Lung (tissue), 11 donors: ENCODE measurements at regions not wholly inside any gene's neighbourhood (a gene's known extent, or its start where the extent isn't known, plus 50 kb on each side); places are given as distances from the start of the nearest gene placed in this dataset.
A peak's percentile ranks its signal among the peaks of the same experiment; 100 is the strongest.

ENCODE experiments used
- ATAC-seq: fragments of 200-7000 bp; cut with Tn5 transposase; one replicate; pipeline ENCODE4 v1.9.1; 2020; ENCODE audit warnings: moderate number of reproducible peaks; ENCODE audit not compliant: insufficient read depth, low FRiP score
- DNase-seq, 3 donors: peaks; one replicate each; pipeline ENCODE4 v3.0.0-alpha.2; 2013 to 2017
- H3K27ac ChIP-seq, 2 donors: one replicate each; pipeline ENCODE4 v1.5.1; 2013; ENCODE audit warnings: mild to moderate bottlenecking in 2 of 2, moderate library complexity in 2 of 2, control low read depth in 1 of 2, inconsistent platforms in 1 of 2, low read depth in 1 of 2, low read length in 1 of 2
- H3K27me3 ChIP-seq, 3 donors: one replicate each; pipeline ENCODE4 v1.5.1; 2013; ENCODE audit warnings: low read length in 2 of 3; ENCODE audit not compliant: control insufficient read depth in 3 of 3, insufficient read depth in 3 of 3
- H3K36me3 ChIP-seq, 4 donors: one replicate each; pipeline ENCODE4 v1.5.1; 2013; ENCODE audit warnings: low read length in 4 of 4, mild to moderate bottlenecking in 1 of 4, moderate library complexity in 1 of 4; ENCODE audit not compliant: control insufficient read depth in 4 of 4, insufficient read depth in 4 of 4
- H3K4me1 ChIP-seq, 5 donors: one replicate each; pipeline ENCODE4 v1.5.1; 2013; ENCODE audit warnings: low read length in 5 of 5, mild to moderate bottlenecking in 2 of 5, moderate library complexity in 1 of 5; ENCODE audit not compliant: control insufficient read depth in 5 of 5, insufficient read depth in 5 of 5
- H3K4me3 ChIP-seq: one replicate; pipeline ENCODE4 v1.5.1; 2013; ENCODE audit warnings: mild to moderate bottlenecking, control low read depth, moderate library complexity
- H3K9ac ChIP-seq, 2 donors: one replicate each; pipeline ENCODE4 v1.5.1; 2013; ENCODE audit warnings: low read length in 2 of 2, control low read depth in 1 of 2; ENCODE audit not compliant: insufficient read depth in 1 of 2
- H3K9me3 ChIP-seq, 4 donors: one replicate each; pipeline ENCODE4 v1.5.1; 2013; ENCODE audit warnings: low read length in 3 of 4, mild to moderate bottlenecking in 1 of 4, moderate library complexity in 1 of 4; ENCODE audit not compliant: control insufficient read depth in 4 of 4, insufficient read depth in 3 of 4
- WGBS, 2 donors: extraction: QIAGEN DNeasy Blood & Tissue Kit; methylation state at CpG; one replicate each; pipeline ENCODE4 v1.1.7; 2013; 5-methylcytosine and 5-hydroxymethylcytosine counted together
- TF ChIP-seq, protein P1 (sequence below): IDR thresholded peaks from 2 replicates; pipeline ENCODE4 v1.5.1; 2012; ENCODE audit warnings: mild to moderate bottlenecking; ENCODE audit errors: control extremely low read depth, extremely low read depth
- donor health status: control.
- donor health status: control.
- donor health status: Bipolar disorder and iron deficiency.
- donor health status: healthy.
- donor health status: DM: yes; HTN: yes; CAD: no.

- no peaks in the 10 kb centered on the region for H3K9me3 ChIP-seq
- no peak for DNase-seq
- 86 to 89% methylated on average over 8 of the region's 8 CpGs for WGBS, 2 donors
- no peak for ATAC-seq
- H3K4me3 ChIP-seq, result no peak overlapping the region
- H3K27ac ChIP-seq, result no peak overlapping the region
- TF ChIP-seq, protein P1, sequence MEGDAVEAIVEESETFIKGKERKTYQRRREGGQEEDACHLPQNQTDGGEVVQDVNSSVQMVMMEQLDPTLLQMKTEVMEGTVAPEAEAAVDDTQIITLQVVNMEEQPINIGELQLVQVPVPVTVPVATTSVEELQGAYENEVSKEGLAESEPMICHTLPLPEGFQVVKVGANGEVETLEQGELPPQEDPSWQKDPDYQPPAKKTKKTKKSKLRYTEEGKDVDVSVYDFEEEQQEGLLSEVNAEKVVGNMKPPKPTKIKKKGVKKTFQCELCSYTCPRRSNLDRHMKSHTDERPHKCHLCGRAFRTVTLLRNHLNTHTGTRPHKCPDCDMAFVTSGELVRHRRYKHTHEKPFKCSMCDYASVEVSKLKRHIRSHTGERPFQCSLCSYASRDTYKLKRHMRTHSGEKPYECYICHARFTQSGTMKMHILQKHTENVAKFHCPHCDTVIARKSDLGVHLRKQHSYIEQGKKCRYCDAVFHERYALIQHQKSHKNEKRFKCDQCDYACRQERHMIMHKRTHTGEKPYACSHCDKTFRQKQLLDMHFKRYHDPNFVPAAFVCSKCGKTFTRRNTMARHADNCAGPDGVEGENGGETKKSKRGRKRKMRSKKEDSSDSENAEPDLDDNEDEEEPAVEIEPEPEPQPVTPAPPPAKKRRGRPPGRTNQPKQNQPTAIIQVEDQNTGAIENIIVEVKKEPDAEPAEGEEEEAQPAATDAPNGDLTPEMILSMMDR, result no peak
- H3K9ac ChIP-seq, result no peak overlapping the region
- no peaks in the 10 kb centered on the region for H3K27me3 ChIP-seq
- peaks cover 0 to 8% (median 0%) of the 10 kb centered on the region in 5 donors for H3K4me1 ChIP-seq
- H3K36me3 ChIP-seq, result no peaks in the 10 kb centered on the region
Measured at GRCh38 chr1:94609619-94610018, 68.1 kb upstream of the F3 start.

DNA sequence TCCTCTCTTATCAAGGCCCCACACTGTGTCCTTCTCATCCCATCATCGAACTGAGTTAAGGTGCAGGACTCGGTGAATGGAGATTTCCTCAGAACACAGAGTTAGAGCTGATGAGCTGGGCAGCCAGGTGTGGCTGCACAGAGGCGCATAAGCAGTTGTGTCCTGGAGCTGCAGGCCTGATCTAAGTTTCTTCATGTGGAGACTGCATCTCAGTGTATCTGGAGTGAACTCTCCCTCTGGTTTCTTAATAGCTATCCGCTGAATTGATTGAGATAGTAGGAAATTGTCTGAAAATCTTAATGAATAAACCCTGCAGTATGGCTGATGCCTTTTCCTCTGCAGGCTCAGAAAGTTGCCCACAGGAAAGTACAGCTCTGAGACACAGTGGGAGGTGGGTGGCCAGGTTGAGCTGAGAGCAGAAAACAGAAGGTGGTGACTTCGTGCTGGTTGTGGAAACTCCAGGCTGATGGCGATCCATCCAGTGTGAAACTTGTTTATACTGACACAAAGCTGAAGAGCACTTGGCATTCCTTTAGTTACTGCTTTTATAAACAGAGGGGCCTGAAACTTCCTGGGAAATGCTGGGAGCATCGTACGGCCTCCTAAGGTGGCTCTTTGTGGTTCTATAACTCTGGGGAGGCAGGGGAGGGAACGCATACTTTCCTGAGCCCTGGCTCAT lies 67.4 kb upstream of the F3 start:
- Histone ChIP-seq H3K36me3 (no peaks in the 10 kb centered on the region), H3K9me3 (no peaks in the 10 kb centered on the region), H3K9ac (no peak overlapping the region), H3K4me1 (peaks cover 0 to 8% (median 0%) of the 10 kb centered on the region in 5 donors), H3K27me3 (no peaks in the 10 kb centered on the region), H3K4me3 (no peak overlapping the region), H3K27ac (no peak overlapping the region)
- TF ChIP-seq, protein P1, result no peak
- peak in 2 of 3 donors; percentile 21 to 52 for DNase-seq
- no peak for ATAC-seq
- WGBS, 2 donors, result 65 to 77% methylated on average over 9 of the region's 9 CpGs

- TF ChIP-seq, protein P1, result no peak
- DNase-seq (no peak), ATAC-seq (no peak)
- H3K36me3 ChIP-seq, result no peaks in the 10 kb centered on the region
- peak overlapping the region in 1 of 2 donors; percentile 71 for H3K27ac ChIP-seq
- no peak overlapping the region for H3K4me3 ChIP-seq
- H3K4me1 ChIP-seq, result peaks cover 0 to 8% (median 0%) of the 10 kb centered on the region in 5 donors
- H3K27me3 ChIP-seq, result no peaks in the 10 kb centered on the region
- WGBS, 2 donors, result 74 to 79% methylated on average over 10 of the region's 10 CpGs
- no peaks in the 10 kb centered on the region for H3K9me3 ChIP-seq
- H3K9ac ChIP-seq, result no peak overlapping the region
Measured at GRCh38 chr1:94608142-94608851, 66.7 kb upstream of the F3 start.
